Muscle layer of duodenum (tissue), 2 donors: ENCODE measurements at regions not wholly inside any gene's neighbourhood (a gene's known extent, or its start where the extent isn't known, plus 50 kb on each side); places are given as distances from the start of the nearest gene placed in this dataset.

Experiments
- H3K27ac ChIP-seq: one replicate; pipeline ENCODE4 v1.7.0; 2013; ENCODE audit warnings: mild to moderate bottlenecking, low read length
- H3K27me3 ChIP-seq: one replicate; pipeline ENCODE4 v1.7.0; 2013; ENCODE audit warnings: low read depth, mild to moderate bottlenecking, control low read depth, low read length
- H3K36me3 ChIP-seq, 2 donors: one replicate each; pipeline ENCODE4 v1.7.0; 2013; ENCODE audit warnings: low read length in 2 of 2, control low read depth in 1 of 2, mild to moderate bottlenecking in 1 of 2; ENCODE audit not compliant: insufficient read depth in 2 of 2, control insufficient read depth in 1 of 2
- H3K4me1 ChIP-seq, 2 donors: one replicate each; pipeline ENCODE4 v1.7.0; 2013; ENCODE audit warnings: low read length in 2 of 2, mild to moderate bottlenecking in 2 of 2, control low read depth in 1 of 2, moderate library complexity in 1 of 2; ENCODE audit not compliant: insufficient read depth in 2 of 2, control insufficient read depth in 1 of 2
- H3K4me3 ChIP-seq, 2 donors: one replicate each; pipeline ENCODE4 v1.7.0; 2013; ENCODE audit warnings: low read length in 2 of 2, low read depth in 1 of 2, mild to moderate bottlenecking in 1 of 2
- H3K9me3 ChIP-seq, 2 donors: one replicate each; pipeline ENCODE4 v1.7.0; 2013; ENCODE audit warnings: low read length in 2 of 2, control low read depth in 1 of 2, mild to moderate bottlenecking in 1 of 2; ENCODE audit not compliant: control insufficient read depth in 1 of 2
- donor health status: healthy.

DNA sequence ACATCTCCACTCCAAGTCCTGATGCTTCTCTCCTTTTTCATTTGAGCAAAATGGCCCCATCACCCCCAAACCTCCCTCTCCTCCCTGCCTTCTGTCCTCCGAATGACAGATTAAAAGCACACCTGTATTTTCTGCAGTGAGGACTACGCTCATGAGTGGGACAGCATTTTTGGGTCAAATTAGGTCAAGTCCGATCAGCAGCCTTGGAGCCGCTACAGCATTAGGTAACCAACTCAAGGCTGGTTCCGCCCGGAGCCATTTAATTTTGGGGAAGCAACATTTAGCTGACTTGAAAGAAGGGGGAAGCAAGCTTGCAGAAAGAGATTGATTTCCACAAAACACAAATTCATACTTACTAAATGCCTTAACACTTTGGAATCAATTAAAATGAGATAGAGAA is 324.1 kb upstream of the CDH5 start:
- Histone ChIP-seq H3K4me3 (no peak overlapping the region), H3K36me3 (no peaks in the 10 kb centered on the region), H3K9me3 (no peaks in the 10 kb centered on the region), H3K4me1 (no peaks in the 10 kb centered on the region), H3K27me3 (no peaks in the 10 kb centered on the region), H3K27ac (no peak overlapping the region)

DNA sequence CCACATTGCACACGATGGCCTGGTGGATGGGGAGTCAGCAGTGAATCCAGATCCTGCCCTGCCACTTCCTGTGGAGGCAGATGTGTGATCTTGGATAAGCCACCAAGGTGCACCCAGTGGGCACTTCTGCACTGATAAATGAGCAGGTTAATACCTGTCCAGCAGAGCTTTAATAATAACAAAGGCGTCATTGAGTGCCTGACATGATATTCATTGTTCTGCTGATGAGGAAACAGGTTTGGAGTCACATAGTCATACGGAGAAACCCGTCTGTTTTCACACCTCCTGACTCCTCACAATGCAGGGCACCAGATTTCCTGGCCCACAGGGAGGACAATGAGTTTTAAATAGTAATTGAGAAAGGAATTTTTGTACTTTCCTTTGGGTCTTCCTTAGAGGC is 324.6 kb upstream of the CDH5 start:
- Histone ChIP-seq H3K4me1 (peaks cover 0 to 3% of the 10 kb centered on the region in 2 donors), H3K9me3 (no peaks in the 10 kb centered on the region), H3K36me3 (no peaks in the 10 kb centered on the region), H3K4me3 (no peak overlapping the region), H3K27me3 (no peaks in the 10 kb centered on the region), H3K27ac (no peak overlapping the region)

DNA sequence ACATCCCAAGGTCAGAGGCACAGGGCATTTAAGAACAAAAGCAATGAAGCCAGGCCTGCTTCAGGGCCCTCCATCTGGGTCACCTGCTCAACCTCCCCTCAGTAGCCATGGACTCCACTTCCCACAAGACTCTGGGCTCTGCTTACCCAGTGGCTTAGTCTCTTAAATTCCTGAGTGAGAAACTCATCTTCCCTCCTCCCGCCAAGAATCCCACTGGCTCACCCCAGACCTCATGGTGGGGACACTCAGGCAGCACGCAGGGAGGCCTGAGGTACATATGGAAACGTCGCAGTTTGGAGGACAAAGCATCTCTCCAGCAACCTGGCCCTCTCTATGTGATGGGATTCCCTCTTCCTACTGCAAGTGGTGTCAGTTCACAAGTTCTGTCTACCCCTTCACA is 326.7 kb upstream of the CDH5 start:
- Histone ChIP-seq H3K4me1 (peaks cover 0 to 3% of the 10 kb centered on the region in 2 donors), H3K36me3 (no peaks in the 10 kb centered on the region), H3K9me3 (no peaks in the 10 kb centered on the region), H3K27ac (no peak overlapping the region), H3K4me3 (no peak overlapping the region), H3K27me3 (no peaks in the 10 kb centered on the region)

DNA sequence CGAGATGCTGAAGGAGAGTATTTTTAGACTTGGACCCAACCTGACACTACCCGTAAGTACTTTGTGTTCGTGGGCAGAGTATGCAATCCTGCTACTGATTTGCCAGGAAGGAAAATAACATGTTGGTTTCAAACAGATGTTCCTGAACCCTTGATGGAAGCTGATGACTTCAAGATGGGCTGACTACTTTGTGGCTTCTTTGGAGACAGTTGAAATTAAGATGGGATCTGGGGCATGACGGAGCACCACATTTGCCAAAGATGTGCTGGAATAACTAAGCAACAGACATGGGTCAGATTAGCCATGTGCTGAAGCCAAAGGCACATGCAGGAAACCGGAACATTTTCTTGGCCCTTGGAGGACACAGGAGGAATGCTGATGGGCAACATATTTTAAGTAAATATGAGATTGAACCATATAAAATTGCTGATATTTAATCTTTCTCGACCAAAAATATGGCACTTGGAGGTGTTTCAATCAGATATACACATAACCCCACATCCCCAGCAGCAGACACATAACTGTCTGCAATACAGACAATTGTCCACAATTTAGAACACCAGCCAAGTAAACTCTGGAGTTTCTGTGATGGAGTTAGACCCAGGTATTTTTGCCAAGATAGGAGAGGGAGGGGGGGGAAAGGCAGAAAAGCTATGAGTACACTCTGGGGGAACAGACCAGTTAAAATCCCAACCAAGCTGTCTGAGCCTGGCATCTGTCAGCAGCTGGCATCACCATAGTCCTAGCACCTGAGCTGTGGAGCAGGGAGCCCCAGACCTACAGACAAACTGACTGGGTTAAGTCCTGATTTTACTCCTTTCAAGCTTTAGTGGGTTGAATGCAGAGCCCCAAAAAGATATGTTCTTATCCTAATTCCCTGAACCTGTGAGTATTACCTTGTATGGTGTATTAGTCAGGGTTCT is 329.4 kb upstream of the CDH5 start:
- Histone ChIP-seq H3K4me1 (peaks cover 0 to 3% of the 10 kb centered on the region in 2 donors), H3K4me3 (no peak overlapping the region), H3K27ac (no peak overlapping the region)

DNA sequence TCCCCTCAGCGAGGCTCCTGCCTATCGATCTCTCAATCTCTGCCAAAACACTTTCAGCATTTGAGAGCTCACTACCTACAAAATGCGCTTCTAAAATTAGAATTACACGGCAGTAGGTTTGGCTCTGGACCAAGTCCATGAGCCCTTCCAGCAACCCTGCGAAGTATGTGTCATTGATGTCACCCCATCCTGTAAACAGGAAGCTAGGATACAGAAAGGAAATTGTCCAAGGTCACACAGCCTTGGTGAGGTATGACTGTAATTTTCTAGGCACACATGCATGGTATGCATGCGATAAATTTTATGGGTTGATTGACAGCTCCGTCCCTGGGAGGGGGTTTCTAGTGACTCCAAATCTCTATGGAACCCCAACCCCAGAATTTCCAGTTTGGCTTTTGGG is 330.3 kb upstream of the CDH5 start:
- peaks cover 0 to 3% of the 10 kb centered on the region in 2 donors for H3K4me1 ChIP-seq
- no peaks in the 10 kb centered on the region for H3K36me3 ChIP-seq
- no peak overlapping the region for H3K4me3 ChIP-seq
- no peak overlapping the region for H3K27ac ChIP-seq
- H3K9me3 ChIP-seq = no peaks in the 10 kb centered on the region
- no peaks in the 10 kb centered on the region for H3K27me3 ChIP-seq

More for the DNA sequence above, 329.4 kb upstream of the CDH5 start:
- Histone ChIP-seq H3K27me3 (no peaks in the 10 kb centered on the region), H3K9me3 (no peaks in the 10 kb centered on the region), H3K36me3 (no peaks in the 10 kb centered on the region)

DNA sequence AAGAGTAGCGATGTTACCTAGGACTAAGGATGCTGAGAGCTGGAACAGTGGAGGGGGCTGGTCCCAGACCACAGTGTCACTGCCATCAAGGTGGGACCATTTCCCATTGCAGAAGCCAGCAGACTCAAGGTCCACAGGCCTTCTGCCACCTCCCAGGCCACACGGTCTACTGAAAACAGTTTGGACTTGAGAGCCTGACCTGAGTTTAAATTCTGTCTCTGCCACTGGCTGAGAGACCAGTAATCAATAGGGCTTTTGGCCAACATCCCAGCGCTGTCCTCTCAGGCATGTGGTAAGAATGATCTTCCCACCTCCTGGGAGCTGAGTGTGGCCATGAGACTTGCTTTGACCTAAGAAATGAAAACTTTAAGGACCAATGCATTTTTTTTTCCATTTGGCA is 331.4 kb upstream of the CDH5 start:
- Histone ChIP-seq H3K27me3 (no peaks in the 10 kb centered on the region), H3K4me1 (peaks cover 0 to 3% of the 10 kb centered on the region in 2 donors), H3K36me3 (no peaks in the 10 kb centered on the region), H3K4me3 (no peak overlapping the region), H3K9me3 (no peaks in the 10 kb centered on the region), H3K27ac (no peak overlapping the region)

DNA sequence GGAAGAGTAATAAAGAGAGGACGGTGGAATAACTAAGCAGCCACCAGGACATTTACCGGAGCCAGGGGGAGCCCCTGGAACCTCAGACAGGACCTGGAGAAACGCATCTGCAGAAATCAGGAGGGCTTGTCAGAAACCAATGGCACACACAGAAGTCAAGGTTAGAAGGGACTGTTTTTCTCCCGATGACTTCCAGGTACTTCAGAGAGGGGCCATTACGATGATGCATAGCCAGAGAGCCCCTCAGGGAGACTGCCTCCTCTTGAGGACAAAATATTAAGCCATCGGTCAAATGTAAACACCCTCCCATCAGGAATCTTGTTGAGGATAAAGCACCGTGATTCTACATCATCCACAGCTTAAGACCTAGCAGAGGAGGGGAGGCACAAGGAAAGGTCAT is 333.6 kb upstream of the CDH5 start:
- Histone ChIP-seq H3K36me3 (no peaks in the 10 kb centered on the region), H3K4me3 (no peak overlapping the region), H3K9me3 (no peaks in the 10 kb centered on the region), H3K27me3 (no peaks in the 10 kb centered on the region), H3K4me1 (peaks cover 0 to 3% of the 10 kb centered on the region in 2 donors), H3K27ac (no peak overlapping the region)

DNA sequence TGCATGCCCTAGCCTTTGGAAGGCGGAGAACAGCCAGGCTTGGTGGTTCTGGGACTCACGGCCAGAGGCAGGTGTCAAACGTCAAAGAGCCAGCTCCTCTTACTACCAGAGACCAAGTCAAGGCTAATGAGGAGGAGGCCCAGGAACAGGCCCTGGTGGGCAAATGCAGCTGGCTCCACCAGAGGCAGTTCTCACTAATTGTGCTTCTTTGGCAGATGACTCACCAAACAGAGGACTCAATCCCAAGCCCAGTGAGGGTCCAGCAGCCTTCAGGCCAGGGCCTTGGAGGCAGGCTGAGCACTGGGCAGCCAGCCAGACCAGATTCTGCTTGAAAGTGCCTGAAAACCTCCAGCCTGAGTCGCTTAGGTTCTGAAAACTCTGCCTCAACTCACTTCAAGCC is 336.5 kb upstream of the CDH5 start:
- Histone ChIP-seq H3K27ac (no peak overlapping the region), H3K4me3 (no peak overlapping the region), H3K36me3 (no peaks in the 10 kb centered on the region), H3K9me3 (peaks cover 0 to under 1% of the 10 kb centered on the region in 2 donors), H3K4me1 (no peaks in the 10 kb centered on the region), H3K27me3 (no peaks in the 10 kb centered on the region)

DNA sequence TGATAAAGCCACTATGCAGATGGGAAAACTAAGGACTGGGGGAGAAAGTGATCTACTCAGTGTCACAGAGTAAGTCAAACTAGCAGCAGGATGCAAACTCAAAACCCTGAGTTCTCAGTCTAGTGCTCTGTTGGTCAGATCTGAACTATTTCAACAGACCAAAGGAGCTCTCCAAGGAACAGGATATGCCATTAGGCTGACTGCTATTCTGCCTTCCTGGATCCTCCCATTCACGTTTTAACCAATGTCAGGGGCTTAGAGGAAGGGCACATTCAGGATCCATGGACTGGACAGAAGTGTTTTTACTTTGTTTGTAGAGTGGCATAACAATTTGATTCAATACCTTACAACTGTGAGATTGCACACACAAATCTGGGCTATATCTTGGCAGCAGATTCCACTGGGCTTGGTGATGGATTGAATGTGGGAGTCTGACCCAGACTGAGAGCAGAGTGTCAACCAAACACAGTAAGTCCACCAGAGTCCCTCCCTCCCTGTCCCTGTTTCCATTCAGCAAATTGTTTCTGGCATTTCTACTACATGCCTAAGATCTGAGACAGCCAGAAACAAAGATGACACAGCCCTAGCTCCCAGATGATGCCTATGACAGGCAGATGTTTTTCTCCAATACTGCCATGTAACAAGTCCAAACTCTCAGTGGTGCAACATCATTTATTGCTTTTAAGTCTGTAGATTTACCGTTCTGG is 337.8 kb upstream of the CDH5 start:
- Histone ChIP-seq H3K27ac (no peak overlapping the region), H3K4me3 (no peak overlapping the region), H3K27me3 (no peaks in the 10 kb centered on the region), H3K36me3 (no peaks in the 10 kb centered on the region), H3K4me1 (no peaks in the 10 kb centered on the region), H3K9me3 (peaks cover 0 to 8% of the 10 kb centered on the region in 2 donors)

DNA sequence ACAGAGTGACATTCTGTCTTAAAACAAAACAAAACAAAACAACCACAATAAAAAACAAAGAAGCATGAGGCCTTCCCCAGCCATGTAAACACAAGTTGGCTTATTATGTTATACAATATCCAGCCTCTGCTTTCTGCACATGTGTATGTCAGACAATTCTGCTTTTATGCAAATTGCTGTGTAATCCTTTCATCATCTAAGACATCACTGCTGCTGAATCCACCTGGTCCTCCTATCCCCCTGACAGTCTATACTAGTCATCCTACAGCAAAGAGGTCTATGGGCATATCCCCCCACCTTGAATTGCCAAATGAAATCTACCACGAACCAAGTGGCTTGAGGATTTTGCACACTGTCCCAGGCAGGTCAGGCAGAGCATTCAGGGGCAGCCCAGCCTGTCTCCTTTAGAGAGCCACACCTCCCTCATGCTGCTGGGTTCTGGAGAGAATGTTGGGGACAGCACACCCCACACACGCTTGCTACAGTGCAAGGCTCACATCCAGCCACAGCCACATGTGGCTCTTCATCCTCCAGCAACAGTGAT is 339.6 kb upstream of the CDH5 start:
- Histone ChIP-seq H3K27me3 (no peaks in the 10 kb centered on the region), H3K27ac (no peak overlapping the region), H3K9me3 (peaks cover 0 to 8% of the 10 kb centered on the region in 2 donors), H3K36me3 (no peaks in the 10 kb centered on the region), H3K4me1 (no peaks in the 10 kb centered on the region), H3K4me3 (no peak overlapping the region)

DNA sequence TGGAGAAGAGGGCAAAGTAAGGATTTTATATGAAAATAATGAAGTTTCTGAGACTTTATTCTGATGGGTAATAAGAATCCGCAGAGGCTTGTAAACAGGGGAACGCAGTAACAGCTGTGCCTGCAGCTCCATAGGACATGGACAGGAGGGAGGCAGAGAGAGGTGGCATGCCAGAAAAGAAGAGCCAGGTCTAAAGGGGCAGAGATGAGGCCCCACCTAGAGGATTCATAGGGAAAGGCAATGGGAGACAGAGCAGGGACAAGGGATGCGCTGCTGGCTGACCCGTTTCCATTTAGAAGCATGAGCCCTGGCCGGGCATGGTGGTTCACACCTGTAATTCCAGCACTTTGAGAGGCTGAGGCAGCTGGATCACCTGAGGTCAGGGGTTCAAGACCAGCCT is 340.3 kb upstream of the CDH5 start:
- H3K27ac ChIP-seq = no peak overlapping the region
- no peak overlapping the region for H3K4me3 ChIP-seq
- H3K9me3 ChIP-seq = peaks cover 0 to 8% of the 10 kb centered on the region in 2 donors
- no peaks in the 10 kb centered on the region for H3K4me1 ChIP-seq
- H3K27me3 ChIP-seq = no peaks in the 10 kb centered on the region
- no peaks in the 10 kb centered on the region for H3K36me3 ChIP-seq
